Glomerular visceral epithelial cell (primary cell): ENCODE measurements at regions not wholly inside any gene's neighbourhood (a gene's known extent, or its start where the extent isn't known, plus 50 kb on each side); places are given as distances from the start of the nearest gene placed in this dataset.

Source experiments
- DNase-seq: peaks from one replicate; pipeline ENCODE4 v3.0.0-alpha.2; 2016; ENCODE audit errors: extremely low spot score

DNA sequence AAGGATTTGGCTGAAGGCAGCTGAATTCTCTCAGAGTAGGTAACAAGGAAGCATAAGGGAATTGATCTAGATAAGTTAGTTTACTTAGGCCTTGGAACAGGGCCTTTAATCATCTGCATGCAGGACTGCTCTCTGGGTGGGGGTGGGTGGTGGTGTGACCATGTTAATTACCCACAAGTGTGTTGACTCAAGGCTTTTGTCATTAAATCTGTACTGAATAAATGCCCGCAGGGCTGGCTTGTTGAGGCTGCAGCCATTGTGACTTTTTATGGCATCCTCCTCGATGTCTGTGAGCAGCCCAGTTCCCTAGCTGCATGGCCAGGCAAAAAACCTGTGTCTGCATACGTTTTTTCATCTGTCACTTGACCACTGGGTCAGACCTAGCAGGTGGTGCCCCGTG is 63.5 kb upstream of the ASCC3 start:
- DNase-seq, result no peak

DNA sequence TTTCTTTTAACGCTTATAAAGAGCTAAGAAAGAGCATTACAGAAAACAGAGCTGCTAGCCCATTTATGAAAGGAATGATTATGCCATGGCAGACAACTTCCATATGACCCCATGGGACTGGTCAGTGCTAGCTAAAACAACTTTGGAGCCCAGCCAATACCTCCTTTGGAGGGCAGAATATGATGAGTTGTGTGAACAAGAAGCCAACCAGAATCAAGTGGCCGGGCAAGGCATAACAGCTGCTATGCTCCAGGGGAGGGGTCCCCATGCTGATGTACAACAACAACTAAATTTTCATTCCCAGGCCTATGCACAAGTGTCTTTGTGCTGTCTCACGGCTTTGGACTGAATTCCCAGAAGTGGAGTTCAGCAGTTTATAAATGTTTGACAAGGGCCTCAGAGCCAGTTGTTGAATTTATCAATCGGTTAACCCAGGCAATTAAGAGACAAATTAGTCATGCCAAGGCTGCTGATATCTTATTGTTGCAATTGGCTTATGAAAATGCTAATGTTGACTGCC is 65.0 kb upstream of the ASCC3 start:
- DNase-seq, result no peak

DNA sequence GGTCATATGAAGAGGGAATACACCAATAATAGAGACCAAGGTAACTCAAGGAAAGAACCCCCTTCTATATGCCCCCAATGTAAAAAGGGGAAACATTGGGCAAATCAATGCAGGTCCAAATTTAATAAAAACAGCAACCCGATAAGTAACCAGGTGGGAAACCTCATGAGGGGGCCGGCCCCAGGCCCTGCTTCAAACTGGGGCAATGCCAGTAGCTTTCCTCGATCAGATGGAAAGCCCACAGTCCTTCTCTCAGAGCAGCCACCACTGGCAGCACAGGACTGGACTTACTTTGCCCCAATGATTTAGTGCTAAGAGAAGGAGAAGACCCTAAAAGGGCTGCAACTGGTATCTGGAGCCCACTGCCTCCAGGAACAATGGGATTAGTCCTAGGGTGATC is 65.6 kb upstream of the ASCC3 start:
- DNase-seq, result no peak

DNA sequence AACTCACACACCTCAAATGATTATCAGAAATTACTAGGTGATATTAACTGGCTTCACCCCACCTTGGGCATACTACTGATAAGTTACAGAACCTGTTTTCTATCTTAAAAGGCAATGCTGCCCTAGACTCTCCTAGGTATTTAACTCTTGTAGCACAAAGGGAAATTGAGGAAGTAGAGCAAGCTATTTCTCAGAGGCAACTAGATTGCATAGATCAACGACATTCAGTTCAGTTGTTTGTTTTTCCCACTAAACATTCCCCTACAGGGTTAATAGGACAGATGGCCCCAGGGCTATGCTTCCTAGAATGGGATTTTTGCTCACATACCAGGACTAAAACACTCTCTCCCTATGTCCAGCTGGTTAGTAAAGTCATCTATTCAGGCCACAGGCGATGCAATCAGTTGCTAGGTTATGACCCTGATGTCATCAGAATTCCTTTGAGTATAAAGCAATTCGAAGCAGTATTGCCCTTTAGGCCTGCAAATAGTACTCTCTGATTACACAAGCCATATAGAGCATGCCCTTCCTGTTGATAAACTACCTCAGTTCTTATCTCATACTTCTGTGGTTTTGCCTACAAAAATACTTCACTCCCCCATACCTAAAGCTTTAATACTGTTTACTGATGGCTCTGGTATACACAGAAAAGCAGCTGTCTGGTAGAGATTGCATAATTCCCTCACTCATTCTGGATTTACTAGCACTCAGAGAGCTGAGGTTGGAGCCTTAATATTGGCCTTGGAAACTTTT is 67.4 kb upstream of the ASCC3 start:
- no peak for DNase-seq

DNA sequence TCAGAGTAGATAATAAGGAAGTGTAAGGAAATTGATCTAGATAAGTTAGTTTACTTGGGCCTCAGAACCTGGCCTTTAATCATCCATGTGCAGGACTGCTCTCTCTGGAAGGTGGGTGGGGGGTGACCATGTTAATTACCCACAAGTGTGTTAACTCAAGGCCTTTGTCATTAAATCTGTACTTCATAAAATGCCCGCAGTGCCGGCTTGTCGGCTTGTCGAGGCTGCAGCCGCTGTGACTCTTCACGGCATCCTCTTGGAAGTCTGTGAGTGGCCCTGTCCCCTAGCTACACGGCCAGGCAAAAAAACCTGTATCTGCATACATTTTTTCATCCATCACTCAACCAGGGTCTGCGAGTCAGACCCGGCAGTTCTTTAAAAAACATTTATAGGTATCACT is 70.9 kb upstream of the ASCC3 start:
- DNase-seq, result no peak

DNA sequence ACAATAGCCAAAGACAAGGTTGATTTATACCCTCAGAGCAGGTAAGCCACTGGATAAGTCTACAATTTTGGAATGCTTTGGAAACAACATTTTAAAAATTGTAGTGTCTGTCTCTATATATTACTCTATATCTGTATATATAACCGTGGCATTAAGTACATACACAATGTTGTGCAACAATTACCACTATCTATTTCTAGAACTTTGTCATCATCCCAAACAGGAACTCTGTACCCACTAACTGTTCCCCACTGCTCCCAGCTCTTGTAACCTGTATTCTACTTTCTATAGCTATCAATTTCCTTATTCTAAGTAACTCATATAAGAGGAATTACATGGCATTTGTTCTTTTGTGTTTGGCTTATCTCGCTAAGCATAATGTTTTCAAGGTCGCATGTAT is 78.2 kb upstream of the ASCC3 start:
- DNase-seq, result no peak

DNA sequence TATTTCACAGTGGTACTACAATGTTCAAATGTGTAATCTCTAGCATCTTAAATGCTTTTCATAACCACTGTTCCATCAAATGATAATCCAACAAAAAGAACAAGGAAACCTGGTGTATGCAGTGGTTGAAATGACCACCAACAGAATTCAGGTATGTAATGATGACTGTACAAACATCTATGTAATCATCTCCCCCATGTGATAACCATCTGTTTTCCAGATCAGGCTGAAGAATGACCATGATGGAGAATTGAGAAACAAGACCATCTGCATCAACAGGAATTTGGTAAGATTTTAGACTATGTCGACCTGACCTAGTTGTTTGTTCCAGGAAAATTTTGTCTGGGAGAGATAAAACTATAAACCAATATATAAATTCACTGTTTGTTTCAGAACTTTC is 81.3 kb upstream of the ASCC3 start:
- no peak for DNase-seq

DNA sequence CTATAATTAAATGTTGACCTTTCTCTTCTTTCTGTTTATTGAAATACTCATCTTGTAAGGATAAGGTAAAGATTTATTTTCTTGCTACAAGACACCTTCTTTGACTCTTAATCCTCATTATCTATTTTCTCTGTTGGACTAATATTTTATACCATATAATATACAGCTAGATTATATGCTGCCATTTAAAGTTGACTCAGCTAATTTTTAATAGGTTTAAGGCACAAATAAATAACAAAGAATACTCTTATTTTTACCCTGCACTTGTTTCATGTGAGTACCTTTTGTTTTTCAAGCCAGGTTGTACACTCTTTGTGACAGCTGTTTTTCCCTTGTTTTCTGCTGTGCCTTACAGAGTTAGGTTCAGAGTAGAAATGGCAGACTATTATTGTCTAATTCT is 83.9 kb upstream of the ASCC3 start:
- DNase-seq, result no peak

DNA sequence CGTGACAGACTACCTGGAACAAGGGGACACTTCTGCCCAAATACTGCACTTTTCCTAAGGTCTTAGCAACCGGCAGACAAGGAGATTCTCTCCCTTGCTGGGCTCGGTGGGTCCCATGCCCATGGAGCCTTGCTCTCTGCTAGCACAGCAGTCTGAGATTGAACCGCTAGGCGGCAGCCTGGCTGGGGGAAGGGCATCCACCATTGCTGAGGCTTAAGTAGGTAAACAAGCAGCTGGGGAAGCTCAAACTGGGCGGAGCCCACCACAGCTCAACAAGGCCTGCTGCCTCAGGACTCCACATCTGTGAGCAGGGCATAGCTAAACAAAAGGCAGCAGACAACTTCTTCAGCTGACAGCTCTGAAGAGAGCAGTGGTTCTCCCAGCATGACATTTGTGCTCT is 87.8 kb upstream of the ASCC3 start:
- DNase-seq, result no peak

DNA sequence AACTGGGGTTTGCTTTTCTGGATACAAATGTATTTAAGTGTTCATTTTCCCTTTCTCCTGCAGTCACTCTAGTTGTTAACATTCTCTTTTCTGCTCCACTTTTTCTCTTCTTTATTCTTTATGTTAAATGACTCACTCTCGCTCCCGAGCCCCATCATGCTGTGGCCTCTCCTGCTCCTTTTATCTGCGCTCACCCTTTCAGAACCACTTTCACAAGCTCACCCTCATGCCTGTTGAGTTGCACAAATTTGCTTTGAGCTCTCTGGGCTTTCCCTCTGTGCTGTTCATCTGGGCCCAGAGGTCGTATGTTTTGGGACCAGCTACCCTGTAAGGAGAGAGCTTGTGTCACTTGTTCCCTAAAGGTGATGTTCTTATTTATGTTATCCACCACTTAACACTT is 98.1 kb upstream of the ASCC3 start:
- DNase-seq, result no peak

DNA sequence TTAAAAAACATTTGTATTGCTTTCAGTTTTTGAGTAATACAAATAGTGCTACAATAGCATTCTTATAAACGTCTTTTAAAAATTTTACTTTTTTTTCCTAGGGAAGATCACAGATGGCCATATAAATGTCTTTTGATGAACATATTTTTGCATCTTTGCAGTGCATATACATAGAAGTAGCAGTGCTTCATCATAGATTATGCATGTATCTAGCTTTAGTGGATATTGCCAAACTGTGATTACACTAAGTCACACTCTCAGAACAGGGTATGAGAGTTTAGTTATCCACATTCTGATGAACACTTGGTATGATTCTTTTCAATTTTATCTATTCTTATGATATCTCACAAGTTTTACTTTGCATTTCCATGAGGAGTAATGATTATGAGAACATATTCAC is 99.8 kb upstream of the ASCC3 start:
- no peak for DNase-seq

DNA sequence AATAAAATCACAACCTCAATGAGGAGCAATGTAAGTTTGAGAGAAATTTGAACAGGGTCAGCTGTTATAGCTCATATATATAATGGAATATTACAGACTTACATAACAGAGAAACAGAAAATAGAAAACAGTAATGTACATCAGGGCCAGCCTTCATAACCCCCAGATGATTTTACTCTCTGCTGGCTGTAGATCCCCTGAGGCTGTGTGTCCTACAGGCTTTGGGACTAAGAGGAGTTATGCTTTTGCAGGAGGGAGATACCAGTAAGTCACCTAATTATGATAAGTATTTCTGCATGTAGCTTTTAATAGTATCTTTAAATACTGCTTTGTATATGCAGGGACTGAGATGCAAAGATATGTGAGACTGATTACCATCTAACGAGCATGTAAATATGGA is 105.8 kb upstream of the ASCC3 start:
- no peak for DNase-seq

DNA sequence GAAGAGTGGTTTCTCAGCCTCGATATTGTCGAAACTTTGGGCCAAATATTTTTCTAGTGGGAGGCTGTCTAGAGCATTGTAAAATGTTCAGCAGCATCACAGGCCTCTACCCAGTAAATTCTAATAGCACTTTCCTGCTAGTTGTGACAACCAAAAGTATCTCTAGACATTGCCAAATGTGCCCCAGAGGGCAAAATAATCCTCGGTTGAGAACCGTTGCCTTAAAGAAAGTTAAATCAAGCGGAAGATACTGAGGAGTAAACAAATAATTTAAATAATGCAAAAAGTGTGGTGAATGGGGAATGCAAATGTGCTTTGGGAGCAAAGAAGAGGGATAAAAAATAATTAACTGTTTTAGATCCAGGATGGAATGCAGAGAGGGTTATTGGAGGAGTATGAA is 106.4 kb upstream of the ASCC3 start:
- DNase-seq, result no peak

DNA sequence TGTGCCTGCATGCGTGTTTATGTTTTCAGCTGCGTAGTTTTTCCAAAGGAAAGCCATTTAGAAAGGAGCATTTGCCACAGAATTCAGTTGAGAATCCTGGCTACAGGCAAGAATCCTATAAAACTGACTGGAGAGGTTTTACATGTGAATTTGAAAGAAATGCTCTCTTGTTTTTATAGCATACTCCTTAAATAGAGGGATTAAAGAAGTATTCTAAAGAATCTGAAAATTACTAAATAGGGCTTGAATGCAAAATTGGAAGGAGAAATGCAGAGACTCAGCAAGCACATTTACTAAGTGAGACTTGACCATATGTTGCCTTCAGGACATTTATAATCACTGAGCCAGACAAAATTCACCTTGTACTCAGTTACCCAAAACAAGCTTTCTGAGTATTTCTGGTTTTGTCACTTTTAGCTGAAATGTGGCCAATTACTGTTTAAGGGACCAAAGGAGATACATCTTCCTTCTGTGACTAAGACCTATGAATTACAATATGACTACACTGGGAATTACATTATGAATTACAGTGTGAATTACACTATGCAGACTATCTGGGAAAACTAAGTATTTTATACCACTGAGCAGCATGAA is 107.4 kb upstream of the ASCC3 start:
- DNase-seq, result no peak

DNA sequence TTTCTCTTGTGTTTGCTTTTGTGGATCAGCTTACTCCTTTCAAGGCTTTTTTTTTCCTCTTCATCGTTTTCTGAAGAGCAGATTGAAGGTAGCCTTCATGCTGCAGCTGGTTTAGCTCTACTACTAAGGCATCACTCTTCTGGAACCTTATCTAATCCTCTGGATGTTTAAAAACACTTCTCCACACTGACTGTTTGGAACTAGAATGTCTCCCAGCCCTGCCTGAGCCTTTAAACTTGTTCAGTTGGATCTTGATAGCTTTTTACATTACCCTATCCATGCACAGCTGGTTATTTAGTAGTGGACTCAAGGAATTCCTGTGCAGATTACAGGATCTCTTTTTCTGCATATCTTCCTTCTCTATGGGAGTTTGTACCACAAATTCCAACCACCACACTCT is 108.9 kb upstream of the ASCC3 start:
- DNase-seq, result no peak

DNA sequence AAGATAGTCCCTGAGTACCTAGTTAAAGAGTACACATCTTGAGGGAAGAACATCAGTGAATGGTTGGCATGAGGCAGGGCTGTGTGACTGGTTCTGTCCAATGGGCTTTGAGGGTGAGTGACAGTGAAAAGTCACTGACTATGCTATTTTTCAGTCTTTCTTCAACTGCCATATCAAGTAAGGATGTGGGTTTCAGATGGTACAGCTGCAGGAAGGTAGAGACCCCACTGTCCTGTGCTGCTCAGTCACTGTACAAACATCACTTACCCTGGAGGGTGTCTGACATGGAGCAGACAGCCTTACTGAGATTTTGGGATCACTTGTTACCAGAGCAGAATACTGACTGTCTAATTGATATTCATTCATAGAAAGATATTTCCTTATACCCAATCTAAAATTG is 115.3 kb upstream of the ASCC3 start:
- DNase-seq, result no peak

DNA sequence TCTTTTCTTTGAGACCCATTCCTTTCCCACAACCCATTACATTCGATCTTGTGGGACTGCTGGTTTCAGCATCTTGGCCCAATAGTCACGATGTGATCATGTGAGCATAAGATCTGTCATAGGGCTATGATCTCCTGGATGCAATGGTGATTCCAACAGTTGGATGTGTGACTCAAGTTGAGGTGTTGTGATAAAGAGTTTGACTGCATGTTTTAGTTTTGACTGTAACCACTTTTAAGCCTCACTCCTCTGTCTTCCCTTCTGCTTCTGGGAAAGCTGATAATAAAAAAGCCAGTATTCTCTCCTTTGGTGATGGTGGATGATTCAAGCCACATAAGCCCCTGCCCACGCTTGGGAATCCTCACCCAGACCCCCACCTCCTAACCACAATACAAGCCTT is 117.0 kb upstream of the ASCC3 start:
- DNase-seq, result peak; percentile 3

DNA sequence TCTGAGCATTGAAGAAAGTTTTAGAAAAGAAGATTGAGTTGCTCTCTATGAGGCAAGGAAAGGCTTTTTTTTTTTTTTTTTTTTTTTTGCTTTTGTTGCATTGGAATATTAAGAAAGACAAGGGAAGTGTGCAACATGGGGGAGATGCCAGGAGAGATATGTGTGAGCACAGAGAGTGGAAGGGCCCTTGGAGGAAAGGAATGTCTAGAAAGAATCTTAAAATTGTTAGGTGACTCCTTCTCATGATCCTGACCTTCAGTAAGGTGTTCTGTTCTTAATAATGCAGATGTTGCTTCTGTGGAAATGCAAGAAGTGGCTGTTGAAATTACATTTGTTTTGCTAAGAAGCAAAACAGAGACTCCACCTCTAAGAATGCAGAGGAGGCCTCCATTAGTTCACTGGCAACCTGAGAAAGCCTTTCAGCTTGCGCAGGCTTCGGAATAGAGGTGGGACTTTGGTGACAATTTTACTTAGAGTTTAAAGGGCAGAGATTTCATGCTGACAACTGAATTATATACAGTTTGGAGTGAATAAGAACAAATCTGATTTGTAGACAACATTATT is 118.0 kb upstream of the ASCC3 start:
- DNase-seq, result no peak

DNA sequence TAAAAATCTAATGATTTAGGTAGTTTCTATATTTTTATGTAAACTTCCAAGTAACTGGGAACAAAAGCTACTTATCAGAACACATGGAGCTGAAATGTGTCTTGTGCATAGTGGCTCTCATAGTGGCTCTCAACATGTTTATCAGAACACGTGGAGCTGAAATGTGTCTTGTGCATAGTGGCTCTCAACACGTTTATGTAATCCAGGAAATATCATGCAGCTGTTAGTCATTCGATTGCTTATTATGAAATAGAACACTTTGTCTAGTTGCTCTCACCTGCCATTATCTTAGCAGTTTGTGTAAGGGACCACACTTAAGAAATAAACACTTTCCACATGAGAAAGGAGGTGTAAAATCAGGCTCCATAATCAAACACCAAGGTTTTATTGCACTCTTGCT is 119.2 kb upstream of the ASCC3 start:
- no peak for DNase-seq

DNA sequence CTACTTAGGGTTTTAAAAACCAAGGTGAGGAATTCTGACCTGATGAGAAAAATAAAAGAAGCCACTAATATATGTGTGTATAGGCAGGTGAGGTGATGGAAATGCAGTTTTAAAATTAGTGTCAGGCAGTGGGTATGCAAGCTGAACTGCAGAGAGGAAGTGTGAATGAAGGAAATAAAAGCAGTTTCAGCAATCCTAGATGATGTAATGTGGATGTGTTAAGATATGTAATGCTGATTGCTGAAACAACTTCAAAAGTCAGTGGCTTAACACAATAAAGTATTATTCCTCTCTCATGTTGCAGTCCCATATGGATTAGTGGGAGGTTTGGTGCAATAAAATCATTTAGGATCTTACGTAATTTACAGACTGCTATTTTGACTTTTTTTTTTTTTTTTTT is 119.9 kb upstream of the ASCC3 start:
- DNase-seq, result no peak

DNA sequence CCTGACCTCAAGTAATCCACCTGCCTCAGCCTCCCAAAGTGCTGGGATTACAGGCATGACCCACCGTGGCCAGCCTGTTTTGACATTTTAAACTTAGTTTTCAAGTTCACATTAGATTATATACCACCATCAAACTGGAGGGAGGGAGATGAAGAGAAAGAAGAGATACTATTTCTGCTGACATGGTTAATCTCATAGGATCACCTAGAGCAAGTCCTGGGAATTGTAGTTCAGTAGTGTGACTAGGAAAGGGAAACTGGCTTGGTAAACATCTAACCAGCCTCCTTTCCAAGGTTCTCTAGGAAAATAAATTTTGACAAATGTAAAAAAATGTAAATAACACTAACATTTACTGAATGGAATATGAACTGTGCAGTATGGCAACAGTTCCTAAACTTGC is 120.5 kb upstream of the ASCC3 start:
- no peak for DNase-seq

DNA sequence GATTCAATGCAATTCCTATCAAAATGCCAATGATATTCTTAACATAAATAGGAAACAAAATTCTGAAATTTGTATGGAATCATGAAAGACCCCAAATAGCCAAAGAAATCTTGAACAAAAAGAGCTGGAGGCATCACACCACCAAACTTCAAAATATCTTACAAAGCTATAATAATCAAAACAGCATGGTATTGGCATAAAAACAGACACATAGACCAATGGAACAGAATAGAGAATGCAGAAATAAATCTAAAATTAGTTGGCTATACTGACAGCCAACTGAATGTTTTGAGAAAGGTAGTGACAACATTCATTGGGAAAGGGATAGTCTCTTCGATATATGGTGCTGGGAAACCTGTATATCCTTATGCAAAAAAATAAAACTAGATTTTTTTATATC is 121.9 kb upstream of the ASCC3 start:
- no peak for DNase-seq

DNA sequence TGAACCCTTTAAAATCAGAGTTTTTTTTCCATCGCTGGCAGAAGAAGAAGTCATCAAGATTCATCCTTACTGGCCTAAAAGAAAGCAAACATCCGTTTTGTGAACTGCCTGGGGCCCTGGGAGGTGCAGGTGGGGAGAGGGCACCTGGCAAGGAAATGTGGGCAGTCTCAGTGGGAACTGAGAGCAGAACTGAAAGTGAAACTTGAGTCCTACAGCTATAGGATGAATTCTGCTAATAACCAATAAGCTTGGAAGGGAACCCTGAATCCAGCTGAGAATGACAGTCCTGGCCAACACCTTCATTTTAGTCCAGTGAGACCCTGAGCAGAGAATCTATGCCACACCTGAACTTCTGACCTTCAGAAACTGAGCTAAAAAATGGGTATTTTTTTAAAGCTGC is 130.1 kb upstream of the ASCC3 start:
- peak; percentile 15 for DNase-seq
